Activated CD4-positive, alpha-beta T cell treated with anti-CD3 and anti-CD28 coated beads, Interleukin-2, amount 50 U/mL, for 1 hour (primary cell): ENCODE measurements at regions not wholly inside any gene's neighbourhood (a gene's known extent, or its start where the extent isn't known, plus 50 kb on each side); places are given as distances from the start of the nearest gene placed in this dataset.

Experiments
- DNase-seq: peaks from one replicate; pipeline ENCODE4 v3.0.0-alpha.2; 2020

GRCh38 chr5:110159202-110159601 lies 469.5 kb downstream of the MAN2A1 start:
- no peak for DNase-seq

GRCh38 chr5:110161162-110161561 lies 471.4 kb downstream of the MAN2A1 start:
- no peak for DNase-seq

GRCh38 chr5:110165366-110165765 lies 475.6 kb downstream of the MAN2A1 start:
- DNase-seq: no peak

GRCh38 chr5:110167384-110167783 lies 477.7 kb downstream of the MAN2A1 start:
- no peak for DNase-seq

GRCh38 chr5:110169461-110169860 lies 479.7 kb downstream of the MAN2A1 start:
- DNase-seq: no peak

GRCh38 chr5:110177729-110178128 lies 488.0 kb downstream of the MAN2A1 start:
- no peak for DNase-seq

GRCh38 chr5:110179321-110179720 lies 489.6 kb downstream of the MAN2A1 start:
- no peak for DNase-seq

GRCh38 chr5:110194191-110194590 lies 504.5 kb downstream of the MAN2A1 start:
- DNase-seq: no peak

- no peak for DNase-seq
Observed at GRCh38 chr5:110195288-110195687, 505.6 kb downstream of the MAN2A1 start.

GRCh38 chr5:110201791-110202190 lies 512.1 kb downstream of the MAN2A1 start:
- DNase-seq: no peak

GRCh38 chr5:110203661-110204060 lies 513.9 kb downstream of the MAN2A1 start:
- DNase-seq: no peak

- DNase-seq: no peak
Observed at GRCh38 chr5:110209401-110209800, 517.1 kb downstream of the TMEM232 start.

- DNase-seq: no peak
Observed at GRCh38 chr5:110218981-110219380, 507.5 kb downstream of the TMEM232 start.

- DNase-seq: no peak
Observed at GRCh38 chr5:110219769-110220168, 506.7 kb downstream of the TMEM232 start.

- DNase-seq: no peak
Observed at GRCh38 chr5:110221036-110221435, 505.4 kb downstream of the TMEM232 start.

- DNase-seq: no peak
Observed at GRCh38 chr5:110224050-110224449, 502.4 kb downstream of the TMEM232 start.

GRCh38 chr5:110225949-110226348 lies 500.5 kb downstream of the TMEM232 start:
- DNase-seq: no peak

- DNase-seq: no peak
Observed at GRCh38 chr5:110239786-110240185, 486.7 kb downstream of the TMEM232 start.

- no peak for DNase-seq
Observed at GRCh38 chr5:110242950-110243349, 483.5 kb downstream of the TMEM232 start.

- no peak for DNase-seq
Observed at GRCh38 chr5:110248921-110249320, 477.6 kb downstream of the TMEM232 start.

- no peak for DNase-seq
Observed at GRCh38 chr5:110250355-110250754, 476.1 kb downstream of the TMEM232 start.

GRCh38 chr5:110250755-110251154 lies 475.7 kb downstream of the TMEM232 start:
- no peak for DNase-seq

GRCh38 chr5:110251366-110251765 lies 475.1 kb downstream of the TMEM232 start:
- DNase-seq: no peak

GRCh38 chr5:110255194-110255593 lies 471.3 kb downstream of the TMEM232 start:
- DNase-seq: no peak

GRCh38 chr5:110256298-110256697 lies 470.2 kb downstream of the TMEM232 start:
- DNase-seq: no peak

- no peak for DNase-seq
Observed at GRCh38 chr5:110257971-110258370, 468.5 kb downstream of the TMEM232 start.
